ENCODE measurements at regions not wholly inside any gene's neighbourhood (a gene's known extent, or its start where the extent isn't known, plus 50 kb on each side); places are given as distances from the start of the nearest gene placed in this dataset.

GRCh38 chr18:30927517-30928075 is 114.9 kb downstream of the DSC3 start:
- Histone ChIP-seq H3K14ac (ENCODE audit: insufficient read depth, low read length) (no peak overlapping the region), H3K4me1 (ENCODE audit: insufficient read depth, low read length) (no peaks in the 10 kb centered on the region), H4K91ac (ENCODE audit: insufficient read length, low read depth, low read length) (no peak overlapping the region), H3K23ac (ENCODE audit: insufficient read length, low read depth, low read length) (no peak overlapping the region), H2BK20ac (ENCODE audit: low read depth, low read length, poor library complexity, severe bottlenecking) (no peak overlapping the region), H2BK5ac (ENCODE audit: insufficient read length, low read length) (no peak overlapping the region), H2AFZ (ENCODE audit: low read length) (no peak overlapping the region), H2AK5ac (ENCODE audit: insufficient read length, low read length) (no peak overlapping the region), H2BK120ac (ENCODE audit: low read depth, low read length, poor library complexity, severe bottlenecking) (no peak overlapping the region), H3K9me3 (ENCODE audit: control insufficient read depth, low read depth, low read length) (no peaks in the 10 kb centered on the region), H3K79me1 (ENCODE audit: insufficient read depth, low read depth, low read length, poor library complexity, severe bottlenecking) (no peaks in the 10 kb centered on the region), H3K56ac (ENCODE audit: insufficient read length, low read depth, low read length) (no peak overlapping the region), H3K9ac (ENCODE audit: extremely low read depth, insufficient read length, low read length) (no peak overlapping the region), H3K27ac (ENCODE audit: insufficient read length, low read depth, low read length) (no peak overlapping the region), H3K23me2 (ENCODE audit: insufficient read length, low read depth, low read length, poor library complexity, severe bottlenecking) (no peaks in the 10 kb centered on the region), H4K20me1 (ENCODE audit: control insufficient read depth, insufficient read depth, insufficient read length) (no peaks in the 10 kb centered on the region), H4K8ac (replicated peaks; ENCODE audit: insufficient read length, low read depth, low read length) (no peak overlapping the region), H3K27me3 (ENCODE audit: insufficient read depth, low read length) (no peaks in the 10 kb centered on the region), H2BK12ac (ENCODE audit: insufficient read length, low read depth, low read length) (no peak overlapping the region), H3K79me2 (ENCODE audit: insufficient read depth, low read length) (no peaks in the 10 kb centered on the region), H2BK15ac (ENCODE audit: low read depth, low read length) (no peak overlapping the region), H3T11ph (ENCODE audit: low read length) (no peak overlapping the region), H3K18ac (ENCODE audit: insufficient read length, low read depth, low read length) (no peak overlapping the region), H3K4me2 (ENCODE audit: insufficient read depth, insufficient read length, low read length) (no peak overlapping the region), H4K5ac (ENCODE audit: insufficient read length, low read depth, low read length) (no peak overlapping the region), H3K4ac (ENCODE audit: low read depth, low read length) (no peak overlapping the region)
- Mint-ChIP-seq H3K27me3 (ENCODE audit: low read depth) (no peaks in the 10 kb centered on the region), H3K27ac (no peak overlapping the region), H3K9me3 (no peaks in the 10 kb centered on the region), H3K4me1 (peaks cover 2 to 4% of the 10 kb centered on the region in 2 experiments; a peak in 2 of 4 replicates), H3K36me3 (ENCODE audit: insufficient read depth in 1 of 3, low read depth in 3 of 3) (no peaks in the 10 kb centered on the region), H3K4me3 (no peak overlapping the region)
- DNase-seq = no peak
- no peak for TF ChIP-seq CTCF (conservative IDR thresholded peaks at IDR 0.05)
- no CpG with 5 or more reads among the region's 5 CpGs for WGBS (ENCODE audit: extremely low coverage, insufficient read length, low lambda C conversion rate)
